ENCODE measurements at regions not wholly inside any gene's neighbourhood (a gene's known extent, or its start where the extent isn't known, plus 50 kb on each side); places are given as distances from the start of the nearest gene placed in this dataset.
A peak's percentile ranks its signal among the peaks of the same experiment; 100 is the strongest.

GRCh38 chr14:94970941-94971730, 186.2 kb downstream of the DICER1 start:
- intact Hi-C loops (cut with DNase I): no loop called here
- Histone ChIP-seq H3K4me1 (peaks cover 0 to 8% (median 0%) of the 10 kb centered on the region in 12 donors), H3K4me3 (peak overlapping the region in 2 of 12 donors; percentile 1 to 21), H3K27ac (peak overlapping the region in 10 of 12 donors; percentile 8 to 79 (median 52)), H3K9me3 (peaks cover 0 to 11% (median 0%) of the 10 kb centered on the region in 12 donors), H3K27me3 (no peaks in the 10 kb centered on the region), H3K36me3 (no peaks in the 10 kb centered on the region)
- ATAC-seq (peak; percentile 21 to 44 (median 38)), DNase-seq (no peak)
- TF ChIP-seq CTCF (IDR thresholded peaks at IDR 0.05) (no peak), POLR2A (IDR thresholded peaks at IDR 0.05) (no peak)
- WGBS, 4 donors: 51 to 76% (median 58%) methylated on average over 2 of the region's 2 CpGs

- ATAC-seq (no peak), DNase-seq (no peak)
- no peaks in the 10 kb centered on the region for H3K36me3 ChIP-seq
- H3K27ac ChIP-seq: no peak overlapping the region
- peaks cover 0 to 8% (median 0%) of the 10 kb centered on the region in 12 donors for H3K4me1 ChIP-seq
- intact Hi-C loops (cut with DNase I): no loop called here
- no peaks in the 10 kb centered on the region for H3K27me3 ChIP-seq
- H3K9me3 ChIP-seq: peaks cover 0 to 11% (median 0%) of the 10 kb centered on the region in 12 donors
- WGBS, 4 donors: 67 to 79% (median 76%) methylated on average over 4 of the region's 4 CpGs
- no peak overlapping the region for H3K4me3 ChIP-seq
- no peak for TF ChIP-seq POLR2A (IDR thresholded peaks at IDR 0.05)
- TF ChIP-seq CTCF (IDR thresholded peaks at IDR 0.05): no peak
Observed at GRCh38 chr14:94969766-94970165, 187.6 kb downstream of the DICER1 start.

- TF ChIP-seq POLR2A (IDR thresholded peaks at IDR 0.05): no peak
- WGBS, 4 donors: 71 to 83% (median 74%) methylated on average over 2 of the region's 2 CpGs
- H3K4me3 ChIP-seq: no peak overlapping the region
- no peak overlapping the region for H3K27ac ChIP-seq
- ATAC-seq: no peak
- DNase-seq: no peak
- no peaks in the 10 kb centered on the region for H3K36me3 ChIP-seq
- no peaks in the 10 kb centered on the region for H3K4me1 ChIP-seq
- peaks cover 0 to 11% (median 0%) of the 10 kb centered on the region in 12 donors for H3K9me3 ChIP-seq
- H3K27me3 ChIP-seq: peaks cover 0 to 11% (median 3%) of the 10 kb centered on the region in 9 donors
- intact Hi-C loops (cut with DNase I): no loop called here
Observed at GRCh38 chr14:94966868-94967267, 190.5 kb downstream of the DICER1 start.

GRCh38 chr14:94966344-94966743, 191.0 kb downstream of the DICER1 start:
- no peak for ATAC-seq

More at GRCh38 chr14:94966344-94966743, 191.0 kb downstream of the DICER1 start:
- no peak for DNase-seq
- no peak for TF ChIP-seq POLR2A (IDR thresholded peaks at IDR 0.05)
- no peak for TF ChIP-seq CTCF (IDR thresholded peaks at IDR 0.05)
- 55 to 90% (median 68%) methylated on average over 5 of the region's 5 CpGs for WGBS, 4 donors
- H3K4me3 ChIP-seq: no peak overlapping the region
- no peaks in the 10 kb centered on the region for H3K4me1 ChIP-seq
- intact Hi-C loops (cut with DNase I): no loop called here
- peaks cover 0 to 16% (median 8%) of the 10 kb centered on the region in 9 donors for H3K27me3 ChIP-seq
- no peaks in the 10 kb centered on the region for H3K36me3 ChIP-seq
- H3K27ac ChIP-seq: no peak overlapping the region
- peaks cover 0 to 11% (median 0%) of the 10 kb centered on the region in 12 donors for H3K9me3 ChIP-seq
